ENCODE measurements at regions not wholly inside any gene's neighbourhood (a gene's known extent, or its start where the extent isn't known, plus 50 kb on each side); places are given as distances from the start of the nearest gene placed in this dataset.
A peak's percentile ranks its signal among the peaks of the same experiment; 100 is the strongest.

- no peak for DNase-seq
- intact Hi-C loops (cut with DNase I), result no loop called here
These were observed 154.0 kb downstream of the DICER1 start for GRCh38 chr14:95003099-95003960.

GRCh38 chr14:94998685-94999084, 158.6 kb downstream of the DICER1 start:
- DNase-seq, result no peak
- intact Hi-C loops (cut with DNase I), result no loop called here

GRCh38 chr14:94998110-94998509, 159.2 kb downstream of the DICER1 start:
- no peak for DNase-seq
- intact Hi-C loops (cut with DNase I), result no loop called here

- DNase-seq, result no peak
- intact Hi-C loops (cut with DNase I), result no loop called here
These were observed 161.8 kb downstream of the DICER1 start for GRCh38 chr14:94995551-94995950.

GRCh38 chr14:94994245-94994644, 163.1 kb downstream of the DICER1 start:
- intact Hi-C loops (cut with DNase I), result no loop called here
- no peak for DNase-seq

GRCh38 chr14:94992046-94992445, 165.3 kb downstream of the DICER1 start:
- intact Hi-C loops (cut with DNase I), result no loop called here
- DNase-seq, result no peak

GRCh38 chr14:94989946-94990345, 167.4 kb downstream of the DICER1 start:
- intact Hi-C loops (cut with DNase I), result no loop called here
- no peak for DNase-seq

- intact Hi-C loops (cut with DNase I), result no loop called here
- no peak for DNase-seq
These were observed 167.9 kb downstream of the DICER1 start for GRCh38 chr14:94989417-94989816.

- intact Hi-C loops (cut with DNase I), result no loop called here
- DNase-seq, result no peak
These were observed 169.9 kb downstream of the DICER1 start for GRCh38 chr14:94987409-94987808.

GRCh38 chr14:94979891-94980290, 177.4 kb downstream of the DICER1 start:
- peak in 1 of 42 donors; percentile 18 for DNase-seq
- intact Hi-C loops (cut with DNase I), result no loop called here

GRCh38 chr14:94977016-94977415, 180.3 kb downstream of the DICER1 start:
- DNase-seq, result no peak
- intact Hi-C loops (cut with DNase I), result no loop called here

- DNase-seq, result peak in 2 of 42 donors; percentile 36 to 45
- intact Hi-C loops (cut with DNase I), result no loop called here
These were observed 182.0 kb downstream of the DICER1 start for GRCh38 chr14:94975366-94975765.

GRCh38 chr14:94974893-94975292, 182.4 kb downstream of the DICER1 start:
- peak in 1 of 42 donors; percentile 38 for DNase-seq
- intact Hi-C loops (cut with DNase I), result no loop called here

GRCh38 chr14:94974422-94974821, 182.9 kb downstream of the DICER1 start:
- peak in 1 of 42 donors; percentile 2 for DNase-seq

GRCh38 chr14:94971750-94972149, 185.6 kb downstream of the DICER1 start:
- intact Hi-C loops (cut with DNase I), result no loop called here
- peak in 19 of 42 donors; percentile 9 to 71 (median 33) for DNase-seq

More at GRCh38 chr14:94974422-94974821, 182.9 kb downstream of the DICER1 start:
- intact Hi-C loops (cut with DNase I), result no loop called here

- intact Hi-C loops (cut with DNase I), result no loop called here
- peak in 3 of 42 donors; percentile 8 to 46 (median 18) for DNase-seq
These were observed 186.2 kb downstream of the DICER1 start for GRCh38 chr14:94970941-94971730.

- intact Hi-C loops (cut with DNase I), result no loop called here
- peak in 1 of 42 donors; percentile 14 for DNase-seq
These were observed 187.6 kb downstream of the DICER1 start for GRCh38 chr14:94969766-94970165.

GRCh38 chr14:94966868-94967267, 190.5 kb downstream of the DICER1 start:
- no peak for DNase-seq
- intact Hi-C loops (cut with DNase I), result no loop called here

- intact Hi-C loops (cut with DNase I), result no loop called here
- DNase-seq, result no peak
These were observed 191.0 kb downstream of the DICER1 start for GRCh38 chr14:94966344-94966743.
